Thyroid gland (tissue), 4 donors: ENCODE measurements at regions not wholly inside any gene's neighbourhood (a gene's known extent, or its start where the extent isn't known, plus 50 kb on each side); places are given as distances from the start of the nearest gene placed in this dataset.

Experiments
- POLR2A ChIP-seq, 2 donors: fragments of 450-650 bp; IDR thresholded peaks; one replicate each; pipeline ENCODE4 v1.6.1; 2017; ENCODE audit warnings: antibody characterized with exemption in 2 of 2, mild to moderate bottlenecking in 2 of 2, moderate library complexity in 1 of 2
- TF ChIP-seq, protein P1 (sequence below), 6 experiments: fragments of 200-600 bp in 3 of 6; fragments of 450-650 bp in 3 of 6; sonication (generic) in 3 of 6; IDR thresholded peaks; one replicate each; pipeline ENCODE4 v1.5.1; 2016 to 2019; ENCODE audit warnings: antibody characterized with exemption in 6 of 6, mild to moderate bottlenecking in 2 of 6, inconsistent platforms in 1 of 6, moderate library complexity in 1 of 6

- TF ChIP-seq POLR2A (IDR thresholded peaks at IDR 0.05), result no peak
- TF ChIP-seq, protein P1, sequence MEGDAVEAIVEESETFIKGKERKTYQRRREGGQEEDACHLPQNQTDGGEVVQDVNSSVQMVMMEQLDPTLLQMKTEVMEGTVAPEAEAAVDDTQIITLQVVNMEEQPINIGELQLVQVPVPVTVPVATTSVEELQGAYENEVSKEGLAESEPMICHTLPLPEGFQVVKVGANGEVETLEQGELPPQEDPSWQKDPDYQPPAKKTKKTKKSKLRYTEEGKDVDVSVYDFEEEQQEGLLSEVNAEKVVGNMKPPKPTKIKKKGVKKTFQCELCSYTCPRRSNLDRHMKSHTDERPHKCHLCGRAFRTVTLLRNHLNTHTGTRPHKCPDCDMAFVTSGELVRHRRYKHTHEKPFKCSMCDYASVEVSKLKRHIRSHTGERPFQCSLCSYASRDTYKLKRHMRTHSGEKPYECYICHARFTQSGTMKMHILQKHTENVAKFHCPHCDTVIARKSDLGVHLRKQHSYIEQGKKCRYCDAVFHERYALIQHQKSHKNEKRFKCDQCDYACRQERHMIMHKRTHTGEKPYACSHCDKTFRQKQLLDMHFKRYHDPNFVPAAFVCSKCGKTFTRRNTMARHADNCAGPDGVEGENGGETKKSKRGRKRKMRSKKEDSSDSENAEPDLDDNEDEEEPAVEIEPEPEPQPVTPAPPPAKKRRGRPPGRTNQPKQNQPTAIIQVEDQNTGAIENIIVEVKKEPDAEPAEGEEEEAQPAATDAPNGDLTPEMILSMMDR (IDR thresholded peaks at IDR 0.05), result no peak
Measured at GRCh38 chr4:30295652-30296051, 424.5 kb upstream of the PCDH7 start.
